ENCODE measurements at regions not wholly inside any gene's neighbourhood (a gene's known extent, or its start where the extent isn't known, plus 50 kb on each side); places are given as distances from the start of the nearest gene placed in this dataset.

DNA sequence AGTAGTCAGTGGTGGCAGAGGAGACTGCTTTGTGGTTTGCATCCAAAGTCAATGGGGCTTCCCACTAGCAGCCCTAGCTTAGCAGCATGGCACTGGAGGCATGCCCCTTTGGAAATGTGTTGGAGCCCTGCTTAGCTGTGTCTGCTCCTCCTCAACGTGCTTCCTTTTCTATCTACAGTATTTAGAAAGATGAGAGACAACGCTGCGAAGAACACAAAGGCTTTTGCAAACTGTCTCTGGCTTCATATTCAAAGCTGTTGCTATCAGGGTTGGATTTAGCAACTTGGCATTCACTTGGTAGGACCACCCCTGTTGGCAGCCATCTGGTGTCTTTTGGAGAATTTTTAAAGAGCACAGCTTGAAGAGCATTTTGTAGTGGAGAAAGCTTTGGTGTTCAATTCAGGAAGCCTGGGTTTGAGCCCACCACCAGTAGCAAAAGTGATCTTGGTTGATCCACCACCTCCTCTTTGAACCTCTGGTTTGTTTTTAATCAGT, 82.1 kb upstream of the CCDC196 start:
- intact Hi-C loops (cut with DNase I; ENCODE audit: low total_unique reads): no loop called here

DNA sequence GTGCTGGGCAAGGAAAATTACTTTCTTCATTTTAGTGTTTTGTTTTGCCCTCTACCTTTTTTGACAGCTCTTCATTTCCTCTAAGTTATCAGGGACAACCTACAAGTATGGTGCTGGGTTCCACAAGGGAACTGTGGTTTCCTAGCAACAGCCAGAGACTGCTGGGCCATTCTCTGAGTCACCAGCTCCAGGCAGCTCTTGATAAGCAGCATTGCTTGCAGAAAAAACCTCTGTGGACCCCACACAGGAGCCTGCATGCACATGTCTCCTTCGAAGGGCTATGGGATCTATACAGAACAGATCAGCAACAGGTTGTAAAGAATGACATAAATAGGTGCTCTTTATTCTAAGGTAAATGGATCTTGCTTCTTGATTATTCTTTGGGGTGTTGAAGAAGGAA, 81.0 kb upstream of the CCDC196 start:
- Histone ChIP-seq H3K4me3 (no peak overlapping the region), H3K9me3 (no peaks in the 10 kb centered on the region), H3K4me1 (no peaks in the 10 kb centered on the region), H3K36me3 (ENCODE audit: low read depth, missing control alignments) (no peaks in the 10 kb centered on the region), H3K27me3 (no peaks in the 10 kb centered on the region), H3K27ac (no peak overlapping the region)
- intact Hi-C loops (cut with DNase I; ENCODE audit: low total_unique reads): no loop called here
- no peak for TF ChIP-seq POLR2A (IDR thresholded peaks at IDR 0.05)
- no peak for TF ChIP-seq CTCF (IDR thresholded peaks at IDR 0.05)
- 80 to 86% methylated on average over 1 of the region's 1 CpG for WGBS, 2 donors
- DNase-seq: no peak

More for the DNA sequence above, 82.1 kb upstream of the CCDC196 start:
- TF ChIP-seq CTCF (IDR thresholded peaks at IDR 0.05) (no peak), POLR2A (IDR thresholded peaks at IDR 0.05) (no peak)
- Histone ChIP-seq H3K27ac (no peak overlapping the region), H3K27me3 (no peaks in the 10 kb centered on the region), H3K36me3 (ENCODE audit: low read depth, missing control alignments) (no peaks in the 10 kb centered on the region), H3K9me3 (no peaks in the 10 kb centered on the region), H3K4me1 (no peaks in the 10 kb centered on the region), H3K4me3 (no peak overlapping the region)
- 91 to 95% methylated on average over 3 of the region's 3 CpGs for WGBS, 2 donors
- no peak for DNase-seq

DNA sequence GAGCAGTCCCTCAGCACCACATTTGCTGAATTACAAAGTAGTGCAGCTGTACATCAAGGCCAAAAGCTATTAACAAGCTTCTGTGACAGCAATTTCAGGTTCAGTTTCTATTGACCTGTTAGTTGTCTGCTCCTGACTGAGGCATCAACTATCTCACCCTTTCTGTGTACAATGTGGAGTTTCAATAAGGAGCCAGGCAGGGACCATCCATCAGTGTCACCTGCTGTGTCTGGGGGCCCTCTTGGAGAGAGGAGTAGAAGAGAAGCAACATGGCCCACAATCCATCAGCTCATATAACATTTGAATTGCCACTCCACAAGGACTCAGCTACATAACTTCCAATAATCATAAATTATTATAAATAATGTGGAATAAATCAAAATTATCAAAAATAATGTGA, 72.3 kb upstream of the CCDC196 start:
- H3K27me3 ChIP-seq: no peaks in the 10 kb centered on the region
- TF ChIP-seq POLR2A (IDR thresholded peaks at IDR 0.05) (no peak), CTCF (IDR thresholded peaks at IDR 0.05) (no peak)
- intact Hi-C loops (cut with DNase I; ENCODE audit: low total_unique reads): no loop called here
- no peaks in the 10 kb centered on the region for H3K4me1 ChIP-seq
- no peak overlapping the region for H3K27ac ChIP-seq
- no peak overlapping the region for H3K4me3 ChIP-seq
- H3K36me3 ChIP-seq (ENCODE audit: low read depth, missing control alignments): no peaks in the 10 kb centered on the region
- no peaks in the 10 kb centered on the region for H3K9me3 ChIP-seq
- no peak for DNase-seq

DNA sequence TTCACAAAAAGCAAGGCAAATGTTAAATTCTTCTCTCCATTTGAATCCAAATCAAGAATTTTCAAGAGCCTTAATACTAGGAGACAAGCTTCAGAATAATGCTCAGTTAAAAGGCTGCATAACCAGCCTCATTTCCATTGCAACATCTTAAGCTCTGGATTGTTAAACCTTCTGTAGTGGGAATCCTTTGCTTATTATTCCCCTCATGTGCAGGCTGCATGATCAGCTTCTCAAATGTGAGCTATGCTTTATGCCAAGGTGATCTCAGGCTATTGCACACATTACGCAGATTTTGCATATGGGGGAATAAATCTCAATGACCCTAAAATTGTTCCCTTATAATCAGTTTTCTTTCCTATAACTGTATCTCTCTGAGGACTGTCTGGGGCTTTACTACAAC, 71.7 kb upstream of the CCDC196 start:
- no peak for DNase-seq
- WGBS, 2 donors: 95 to 100% methylated on average over 1 of the region's 1 CpG

More for the DNA sequence above, 71.7 kb upstream of the CCDC196 start:
- Histone ChIP-seq H3K4me3 (no peak overlapping the region), H3K27ac (no peak overlapping the region), H3K27me3 (no peaks in the 10 kb centered on the region), H3K36me3 (ENCODE audit: low read depth, missing control alignments) (no peaks in the 10 kb centered on the region), H3K4me1 (no peaks in the 10 kb centered on the region), H3K9me3 (no peaks in the 10 kb centered on the region)
- intact Hi-C loops (cut with DNase I; ENCODE audit: low total_unique reads): no loop called here
- no peak for TF ChIP-seq CTCF (IDR thresholded peaks at IDR 0.05)
- TF ChIP-seq POLR2A (IDR thresholded peaks at IDR 0.05): no peak
